HL-60/S4 treated with retinoic acid at 250 ng/mL for 4 days and 3 days (cell line): ENCODE measurements at regions not wholly inside any gene's neighbourhood (a gene's known extent, or its start where the extent isn't known, plus 50 kb on each side); places are given as distances from the start of the nearest gene placed in this dataset.
"Not testable (repeated sequence)": the region's sequence is repeated elsewhere in the genome, so short reads cannot be mapped to it uniquely, and the experiment has no call there.

Experiments used
- in situ Hi-C: fragments of 300-500 bp; cut with MboI; formaldehyde crosslinking; loops from 2 replicates; pipeline ENCODE4 v1.7.0; 2022; ENCODE audit warnings: low sequenced_read_pairs

DNA sequence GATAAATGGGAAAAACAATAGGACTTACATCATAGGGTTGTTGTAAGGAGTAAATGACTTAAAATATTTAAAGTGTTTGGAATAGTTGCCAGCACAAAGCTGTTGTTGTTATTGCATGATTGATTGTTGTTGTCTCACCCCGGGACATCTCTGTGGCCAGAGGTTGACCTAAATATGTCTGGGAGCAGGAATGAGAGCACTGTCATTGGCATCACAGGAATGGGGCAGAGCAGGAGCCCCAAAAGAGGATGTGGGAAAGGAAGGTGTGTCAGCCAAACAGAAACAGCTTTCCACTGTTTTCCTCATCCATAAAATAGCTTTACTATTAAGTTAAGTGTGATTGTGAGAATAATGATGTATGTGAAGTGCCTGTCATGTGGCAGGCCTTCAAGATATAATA, 121.6 kb downstream of the TMEM168 start:
- in situ Hi-C loops, result no loop called here

DNA sequence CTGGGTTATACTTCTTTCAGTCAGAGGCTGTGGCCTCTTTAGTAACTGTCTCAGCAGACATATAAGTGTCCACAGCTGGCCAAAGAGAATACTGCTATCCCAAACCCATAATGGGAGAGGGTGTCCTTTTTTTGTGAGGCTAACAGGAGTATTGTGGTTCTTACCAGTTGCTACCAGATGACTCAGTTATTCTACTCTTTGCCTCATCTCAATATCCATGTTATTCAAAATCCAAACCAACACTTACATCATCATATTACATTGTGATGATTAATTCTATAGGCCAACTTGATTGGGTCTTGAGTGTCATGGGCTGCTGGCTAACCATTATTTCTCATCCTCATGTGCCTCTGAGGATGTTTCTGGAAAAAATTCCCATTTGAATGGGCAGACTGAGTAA, 120.9 kb downstream of the TMEM168 start:
- in situ Hi-C loops, result no loop called here

DNA sequence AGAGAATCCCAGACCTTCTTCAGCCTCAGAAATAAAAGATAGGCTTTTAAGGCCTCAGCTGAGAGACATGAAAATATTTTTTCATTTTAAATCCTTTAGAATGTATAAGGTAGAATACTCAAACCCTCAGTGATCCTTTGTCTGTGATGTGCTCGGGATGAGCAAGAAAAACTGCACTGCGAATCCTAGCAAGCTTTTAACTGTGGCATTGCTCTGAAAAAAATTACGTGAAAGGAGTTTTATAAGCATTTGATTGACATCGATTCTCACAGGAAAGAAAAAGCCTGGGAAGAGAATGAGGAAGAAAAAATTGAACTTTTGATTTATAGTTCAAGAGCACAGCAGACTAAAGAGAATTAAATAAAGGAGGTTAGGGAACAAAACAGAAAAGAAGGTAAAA, 120.0 kb downstream of the TMEM168 start:
- in situ Hi-C loops, result no loop called here

DNA sequence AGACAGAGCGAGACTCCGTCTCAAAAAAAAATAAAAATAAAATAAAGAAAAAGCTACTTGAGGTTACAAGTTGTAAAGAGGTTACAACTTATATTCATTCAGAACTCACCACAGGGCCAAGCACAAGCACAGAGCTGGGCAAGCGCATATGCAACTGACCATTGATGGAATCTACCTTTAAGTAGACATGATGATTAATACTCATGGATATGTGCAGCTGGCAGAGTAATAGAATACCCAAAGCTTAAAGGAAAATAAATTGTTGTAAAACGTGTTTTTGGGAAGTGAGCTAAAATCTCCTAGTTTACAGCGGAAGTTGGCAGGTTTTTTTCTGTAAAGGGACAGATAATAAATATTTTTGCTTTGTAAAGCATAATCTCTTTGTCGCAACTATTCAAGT, 111.6 kb downstream of the TMEM168 start:
- in situ Hi-C loops, result no loop called here

DNA sequence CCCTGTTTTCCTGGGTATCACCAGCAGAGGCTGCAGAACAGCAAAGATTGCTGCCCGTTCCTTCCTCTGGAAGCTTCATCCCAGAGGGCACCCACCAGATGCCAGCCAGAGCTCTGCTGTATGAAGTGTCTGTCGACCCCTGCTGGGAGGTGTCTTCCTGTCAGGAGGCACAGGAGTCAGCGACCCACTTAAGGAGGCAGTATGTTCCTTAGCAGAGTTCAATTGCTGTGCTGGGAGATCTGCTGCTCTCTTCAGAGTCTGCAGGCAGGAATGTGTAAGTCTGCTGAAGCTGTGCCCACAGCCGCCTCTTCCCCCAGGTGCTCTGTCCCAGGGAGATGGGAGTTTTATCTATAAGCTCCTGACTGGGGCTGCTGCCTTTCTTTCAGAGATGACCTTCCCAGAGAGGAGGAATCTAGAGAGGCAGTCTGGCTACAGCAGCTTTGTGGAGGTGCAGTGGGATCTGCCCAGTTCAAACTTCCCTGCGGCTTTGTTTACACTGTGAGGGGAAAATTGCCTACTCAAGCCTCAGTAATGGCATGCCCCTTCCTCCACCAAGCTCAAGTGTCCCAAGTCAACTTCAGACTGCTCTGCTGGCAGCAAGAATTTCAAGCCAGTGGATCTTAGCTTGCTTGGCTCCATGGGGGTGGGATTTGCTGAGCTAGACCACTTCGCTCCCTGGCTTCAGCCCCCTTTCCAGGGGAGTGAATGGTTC, 100.6 kb downstream of the TMEM168 start:
- in situ Hi-C loops, result not testable (repeated sequence)

DNA sequence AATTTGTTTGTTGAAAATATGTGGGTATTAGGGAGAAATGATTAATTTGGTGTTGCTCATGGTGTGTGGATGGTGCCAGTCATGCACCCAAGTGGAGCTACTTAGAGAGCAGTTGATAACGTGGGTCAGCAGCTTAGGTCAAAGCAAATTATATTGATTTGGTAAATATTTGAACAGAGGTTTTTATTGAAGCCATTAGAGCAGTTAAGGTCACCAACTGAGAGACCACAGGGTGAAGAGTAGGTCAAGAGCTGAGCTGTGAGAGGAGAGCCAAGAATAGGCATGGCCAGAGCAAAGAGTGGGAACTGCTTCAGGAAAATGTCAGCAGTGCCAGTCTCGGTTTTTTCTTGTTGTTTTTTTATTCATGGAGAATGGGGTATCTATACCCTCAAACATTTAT, 97.9 kb downstream of the TMEM168 start:
- in situ Hi-C loops, result no loop called here

DNA sequence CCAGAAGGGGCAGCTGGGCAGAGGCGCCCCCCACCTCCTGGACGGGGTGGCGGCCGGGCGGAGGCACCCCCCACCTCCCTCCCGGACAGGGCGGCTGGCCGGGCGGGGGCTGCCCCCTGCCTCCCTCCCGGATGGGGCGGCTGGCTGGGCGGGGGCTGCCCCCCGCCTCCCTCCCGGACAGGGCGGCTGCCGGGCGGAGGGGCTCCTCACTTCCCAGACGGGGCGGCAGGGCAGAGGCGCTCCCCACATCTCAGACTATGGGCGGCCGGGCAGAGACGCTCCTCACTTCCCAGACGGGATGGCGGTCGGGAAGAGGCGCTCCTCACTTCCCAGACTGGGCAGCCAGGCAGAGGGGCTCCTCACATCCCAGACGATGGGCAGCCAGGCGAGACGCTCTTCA, 93.0 kb downstream of the TMEM168 start:
- in situ Hi-C loops, result not testable (repeated sequence)

DNA sequence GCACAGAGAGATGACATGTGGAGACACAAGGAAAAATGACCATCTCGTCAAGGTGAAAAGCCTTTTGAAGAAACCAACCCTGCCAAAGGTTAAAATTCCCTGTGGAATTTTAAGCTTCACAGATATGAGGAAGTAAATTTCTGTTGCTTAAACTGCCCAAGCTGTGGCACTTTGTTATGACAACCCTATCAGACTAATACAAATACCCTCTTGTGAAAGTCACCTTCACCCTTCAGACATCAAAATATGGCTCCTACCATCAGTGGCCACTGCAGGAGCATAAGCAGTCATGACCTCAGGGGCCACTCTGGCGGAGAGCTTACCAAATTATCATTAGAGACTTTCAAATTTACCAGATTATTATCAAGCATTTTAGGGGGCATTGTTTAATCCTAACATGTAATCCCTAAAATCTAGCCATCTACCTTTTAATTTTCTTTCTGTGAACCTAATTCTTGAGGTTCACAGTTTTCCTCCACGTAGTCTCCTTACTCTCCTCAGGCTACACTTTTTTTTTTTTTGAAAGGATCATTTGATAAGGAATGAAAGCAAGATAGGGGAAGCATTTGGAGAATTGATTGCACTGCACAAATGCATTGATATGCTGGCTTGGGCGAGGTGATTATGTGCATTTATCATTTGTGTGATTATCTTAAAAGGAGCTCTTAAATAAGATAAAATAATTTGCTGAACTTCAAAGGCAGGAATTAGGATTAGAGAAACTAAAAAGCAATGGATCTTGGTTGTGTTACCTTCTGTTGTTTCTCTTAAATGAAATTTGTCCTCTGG, 90.3 kb downstream of the TMEM168 start:
- in situ Hi-C loops, result no loop called here

DNA sequence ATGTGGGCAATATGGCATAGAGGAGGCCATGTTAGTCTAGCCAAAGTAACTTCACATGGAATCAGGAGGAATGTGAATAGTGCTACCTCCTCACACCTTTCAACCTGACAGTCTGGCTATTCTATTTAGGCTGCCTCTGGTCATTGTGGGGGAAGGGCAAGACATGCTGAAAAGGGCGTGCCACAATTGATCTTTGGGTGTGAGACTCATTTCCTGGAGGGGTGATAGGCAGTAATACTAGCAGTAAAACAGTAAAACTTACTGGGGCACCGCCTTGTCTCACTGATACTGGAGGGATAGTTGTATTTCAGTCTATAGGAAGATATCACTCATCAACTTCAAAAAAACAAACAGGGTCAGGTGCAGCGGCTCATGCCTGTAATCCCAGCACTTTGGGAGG, 88.7 kb downstream of the TMEM168 start:
- in situ Hi-C loops, result no loop called here

DNA sequence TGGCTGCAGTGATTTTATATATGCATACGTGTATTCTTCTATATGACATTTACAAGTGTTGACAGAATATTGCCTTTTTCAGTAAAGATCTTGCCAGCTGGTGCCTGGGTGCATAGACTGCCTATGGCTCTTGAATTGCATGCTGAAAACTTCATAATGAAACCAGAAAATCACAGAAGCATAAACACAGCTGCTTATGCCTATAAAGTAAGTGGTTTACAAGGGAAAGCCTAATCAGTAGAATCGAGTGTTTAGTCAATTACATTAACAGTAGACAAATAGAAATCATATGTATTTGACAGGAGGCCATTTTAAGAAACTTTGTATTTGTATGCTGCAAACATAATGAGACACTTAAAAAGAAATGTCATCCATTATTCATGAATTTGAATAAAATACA, 82.5 kb downstream of the TMEM168 start:
- in situ Hi-C loops, result no loop called here

DNA sequence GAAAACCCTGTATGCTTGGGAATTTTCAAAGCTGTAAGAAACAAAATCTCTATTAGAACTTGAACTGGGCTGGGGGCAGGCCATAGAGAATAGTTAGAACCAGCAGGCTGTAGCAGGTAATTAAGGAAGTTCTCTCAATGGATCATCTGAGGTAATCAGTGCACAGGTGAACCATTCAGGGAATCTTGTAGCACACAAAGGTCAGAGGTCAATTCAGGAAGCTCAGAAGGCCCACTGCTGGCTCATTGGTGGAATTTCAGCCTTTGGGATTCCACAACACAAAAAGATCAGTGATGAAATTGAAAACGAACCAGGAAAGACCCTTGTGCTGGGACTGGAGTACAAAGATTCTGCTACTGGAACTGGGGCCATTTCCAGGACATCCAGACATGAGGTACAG, 82.0 kb downstream of the TMEM168 start:
- in situ Hi-C loops, result no loop called here
